A549 (cell line): ENCODE measurements at regions not wholly inside any gene's neighbourhood (a gene's known extent, or its start where the extent isn't known, plus 50 kb on each side); places are given as distances from the start of the nearest gene placed in this dataset.

ENCODE experiments used
- CBX8 ChIP-seq: fragments of 200-600 bp; sonication (generic); IDR thresholded peaks from 2 replicates; pipeline ENCODE4 v1.6.1; 2016
- CHD2 ChIP-seq: fragments of 150-350 bp; IDR thresholded peaks from 2 replicates; pipeline ENCODE4 v1.6.1; 2014; ENCODE audit warnings: low read length; ENCODE audit not compliant: partially characterized antibody
- CHD4 ChIP-seq: fragments of 200-600 bp; sonication (generic); IDR thresholded peaks from 2 replicates; pipeline ENCODE4 v1.6.1; 2016; ENCODE audit warnings: antibody characterized with exemption, mild to moderate bottlenecking, borderline replicate concordance
- NR3C1 ChIP-seq: fragments of >200 bp; sonication (Bioruptor Twin); formaldehyde crosslinking; IDR thresholded peaks from 3 replicates; pipeline ENCODE4 v1.6.1; 2017
- POLR2A ChIP-seq: IDR thresholded peaks from 2 replicates; pipeline ENCODE4 v1.6.1; 2012; ENCODE audit warnings: mild to moderate bottlenecking, low read length
- RAD21 ChIP-seq, 2 experiments: fragments of >200 bp in 1 of 2; sonication (Bioruptor Twin) in 1 of 2; formaldehyde crosslinking in 1 of 2; IDR thresholded peaks in 1 of 2; conservative IDR thresholded peaks in 1 of 2; 2 replicates in 1 of 2; 3 replicates in 1 of 2; pipeline ENCODE4 v1.6.1; 2012 to 2018; ENCODE audit warnings: inconsistent platforms in 1 of 2
- RFX5 ChIP-seq: fragments of 450-650 bp; IDR thresholded peaks from 2 replicates; pipeline ENCODE4 v1.7.1; 2014; ENCODE audit warnings: antibody characterized with exemption, mild to moderate bottlenecking, moderate library complexity
- USF2 ChIP-seq: fragments of 450-650 bp; IDR thresholded peaks from 2 replicates; pipeline ENCODE4 v1.6.1; 2014; ENCODE audit warnings: antibody characterized with exemption
- TF ChIP-seq, protein P1 (sequence below): fragments of 150-350 bp; IDR thresholded peaks from 2 replicates; pipeline ENCODE4 v1.6.1; 2014; ENCODE audit warnings: low read depth, mild to moderate bottlenecking, low read length
- TF ChIP-seq, protein P2 (sequence below): fragments of >200 bp; sonication (Bioruptor Twin); formaldehyde crosslinking; IDR thresholded peaks from 3 replicates; pipeline ENCODE4 v1.5.1; 2016

DNA sequence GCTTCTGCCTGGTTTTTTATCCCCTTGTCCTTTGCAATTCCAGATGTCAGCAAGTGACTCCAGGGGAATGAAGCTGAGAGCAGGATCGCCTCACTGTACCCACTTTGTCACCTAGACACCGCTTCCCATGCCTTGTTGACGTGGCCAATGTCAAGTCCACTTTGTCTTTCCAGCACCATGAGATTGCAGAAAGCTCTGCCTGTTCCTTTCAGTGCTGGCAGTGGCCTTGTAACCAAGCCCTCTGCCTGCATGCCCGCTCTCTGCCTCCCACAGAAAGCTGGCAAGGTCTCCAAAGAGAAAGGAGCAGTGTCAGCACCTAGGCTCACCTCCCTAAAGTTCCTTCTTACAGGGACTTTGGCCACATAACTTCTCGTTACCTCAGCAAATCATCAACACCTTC is 282.2 kb upstream of the ST6GAL2 start:
- TF ChIP-seq, protein P1, sequence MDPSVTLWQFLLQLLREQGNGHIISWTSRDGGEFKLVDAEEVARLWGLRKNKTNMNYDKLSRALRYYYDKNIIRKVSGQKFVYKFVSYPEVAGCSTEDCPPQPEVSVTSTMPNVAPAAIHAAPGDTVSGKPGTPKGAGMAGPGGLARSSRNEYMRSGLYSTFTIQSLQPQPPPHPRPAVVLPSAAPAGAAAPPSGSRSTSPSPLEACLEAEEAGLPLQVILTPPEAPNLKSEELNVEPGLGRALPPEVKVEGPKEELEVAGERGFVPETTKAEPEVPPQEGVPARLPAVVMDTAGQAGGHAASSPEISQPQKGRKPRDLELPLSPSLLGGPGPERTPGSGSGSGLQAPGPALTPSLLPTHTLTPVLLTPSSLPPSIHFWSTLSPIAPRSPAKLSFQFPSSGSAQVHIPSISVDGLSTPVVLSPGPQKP = no peak
- TF ChIP-seq, protein P2, sequence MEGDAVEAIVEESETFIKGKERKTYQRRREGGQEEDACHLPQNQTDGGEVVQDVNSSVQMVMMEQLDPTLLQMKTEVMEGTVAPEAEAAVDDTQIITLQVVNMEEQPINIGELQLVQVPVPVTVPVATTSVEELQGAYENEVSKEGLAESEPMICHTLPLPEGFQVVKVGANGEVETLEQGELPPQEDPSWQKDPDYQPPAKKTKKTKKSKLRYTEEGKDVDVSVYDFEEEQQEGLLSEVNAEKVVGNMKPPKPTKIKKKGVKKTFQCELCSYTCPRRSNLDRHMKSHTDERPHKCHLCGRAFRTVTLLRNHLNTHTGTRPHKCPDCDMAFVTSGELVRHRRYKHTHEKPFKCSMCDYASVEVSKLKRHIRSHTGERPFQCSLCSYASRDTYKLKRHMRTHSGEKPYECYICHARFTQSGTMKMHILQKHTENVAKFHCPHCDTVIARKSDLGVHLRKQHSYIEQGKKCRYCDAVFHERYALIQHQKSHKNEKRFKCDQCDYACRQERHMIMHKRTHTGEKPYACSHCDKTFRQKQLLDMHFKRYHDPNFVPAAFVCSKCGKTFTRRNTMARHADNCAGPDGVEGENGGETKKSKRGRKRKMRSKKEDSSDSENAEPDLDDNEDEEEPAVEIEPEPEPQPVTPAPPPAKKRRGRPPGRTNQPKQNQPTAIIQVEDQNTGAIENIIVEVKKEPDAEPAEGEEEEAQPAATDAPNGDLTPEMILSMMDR = no peak
- TF ChIP-seq NR3C1 (no peak), POLR2A (no peak), USF2 (no peak), RAD21 (conservative IDR thresholded peaks at IDR 0.05 in 1 of 2, IDR thresholded peaks at IDR 0.05 in 1 of 2) (no peak), CHD2 (no peak), CBX8 (no peak), CHD4 (no peak), RFX5 (no peak)
